HepG2 (cell line): ENCODE measurements at regions not wholly inside any gene's neighbourhood (a gene's known extent, or its start where the extent isn't known, plus 50 kb on each side); places are given as distances from the start of the nearest gene placed in this dataset.

Experiments used
- ATAC-seq: fragments of 200-7000 bp; cut with Tn5 transposase; 3 replicates; pipeline ENCODE4 v1.9.1; 2020; ENCODE audit warnings: mild to moderate bottlenecking, moderate library complexity
- BruUV-seq: library from RNA; stranded (reverse); fragments of 400-500 nt; replicated peaks from 2 replicates; lab custom pipeline; 2021; lab: Mats Ljungman, UMichigan
- CTCF ChIA-PET: fragments of 300-600 bp; formaldehyde crosslinking; extraction: SDS; loops from one replicate; lab custom pipeline; 2021; ENCODE audit warnings: low total read pairs, inconsistent platforms, low intra/inter-chr PET ratio; lab: Yijun Ruan, JAX
- POLR2A ChIA-PET: fragments of 350-600 bp; sonication (Branson Sonifier 250); formaldehyde crosslinking; loops from one replicate; lab custom pipeline; 2020; ENCODE audit warnings: antibody characterized with exemption, inconsistent platforms; lab: Yijun Ruan, JAX
- DNase-seq: peaks from one replicate; pipeline ENCODE4 v3.0.0-alpha.2; 2015; ENCODE audit warnings: low spot score
- FAIRE-seq: peaks from 3 replicates; lab custom pipeline; 2011; peaks lifted over from hg19 to GRCh38; lab: Jason Lieb, UNC
- H2AFZ ChIP-seq: one replicate; pipeline ENCODE4 v1.6.1; 2011; ENCODE audit warnings: low read length, inconsistent platforms
- H3K27ac ChIP-seq: fragments of 300-600 bp; 3 replicates; pipeline ENCODE4 v1.8.0; 2011; ENCODE audit warnings: mixed run types, mild to moderate bottlenecking, mixed read lengths, low read length, inconsistent platforms; ENCODE audit not compliant: insufficient read depth; ENCODE audit errors: extremely low read length
- H3K27me3 ChIP-seq, 2 experiments: fragments of 200-600 bp in 1 of 2; 2 replicates in 1 of 2; 3 replicates in 1 of 2; pipeline versions ENCODE4 v1.6.0 to v1.8.0; 2011; ENCODE audit warnings: low read length in 2 of 2, mild to moderate bottlenecking in 2 of 2, moderate library complexity in 2 of 2, inconsistent platforms in 1 of 2; ENCODE audit not compliant: insufficient read depth in 2 of 2, control insufficient read depth in 1 of 2
- H3K36me3 ChIP-seq, 2 experiments: fragments of 200-600 bp in 1 of 2; replicated peaks in 1 of 2; 2 replicates in 1 of 2; 3 replicates in 1 of 2; pipeline versions ENCODE4 v1.5.1 to v1.8.0; 2011; ENCODE audit warnings: low read length in 2 of 2, inconsistent platforms in 1 of 2; ENCODE audit not compliant: insufficient read depth in 2 of 2, control insufficient read depth in 1 of 2
- H3K4me1 ChIP-seq: 2 replicates; pipeline ENCODE4 v1.5.1; 2012; ENCODE audit warnings: low read length, inconsistent platforms; ENCODE audit not compliant: insufficient read depth
- H3K4me2 ChIP-seq: 2 replicates; pipeline ENCODE4 v1.6.0; 2011; ENCODE audit warnings: low read depth, low read length, inconsistent platforms
- H3K4me3 ChIP-seq, 3 experiments: fragments of 200-600 bp in 1 of 3; sonication (generic), shearing (Covaris generic) in 1 of 3; replicated peaks in 1 of 3; 2 replicates each; pipeline ENCODE4 v1.5.1; 2011 to 2016; ENCODE audit warnings: low read length in 3 of 3, inconsistent platforms in 2 of 3, low read depth in 2 of 3, mild to moderate bottlenecking in 2 of 3, control low read depth in 1 of 3, mixed read lengths in 1 of 3; ENCODE audit not compliant: insufficient read depth in 1 of 3
- H3K79me2 ChIP-seq: one replicate; pipeline ENCODE4 v1.6.1; 2011; ENCODE audit warnings: low read length, inconsistent platforms; ENCODE audit not compliant: insufficient read depth
- H3K9ac ChIP-seq: 2 replicates; pipeline ENCODE4 v1.6.0; 2011; ENCODE audit warnings: mild to moderate bottlenecking, low read depth, low read length, inconsistent platforms; ENCODE audit not compliant: insufficient read depth
- H3K9me3 ChIP-seq: 2 replicates; pipeline ENCODE4 v1.5.1; 2012; ENCODE audit warnings: mild to moderate bottlenecking, low read length
- H4K20me1 ChIP-seq: 2 replicates; pipeline ENCODE4 v1.6.0; 2011; ENCODE audit warnings: inconsistent platforms, mild to moderate bottlenecking, low read length, moderate library complexity; ENCODE audit not compliant: insufficient read depth
- CREB1 ChIP-seq, 2 experiments: fragments of 450-650 bp in 1 of 2; IDR thresholded peaks; 2 replicates each; pipeline ENCODE4 v1.6.1; 2016 to 2017; ENCODE audit warnings: control low read depth in 1 of 2, mild to moderate bottlenecking in 1 of 2, missing compliant biosample characterization in 1 of 2, missing genetic modification characterization in 1 of 2
- GLI4 ChIP-seq: sonication (generic); formaldehyde crosslinking; IDR thresholded peaks from 2 replicates; pipeline ENCODE4 v1.5.1; 2020; ENCODE audit warnings: missing genetic modification reagents, mild to moderate bottlenecking, moderate library complexity, borderline replicate concordance
- NFIC ChIP-seq: IDR thresholded peaks from 2 replicates; pipeline ENCODE4 v1.6.1; 2012; ENCODE audit warnings: mild to moderate bottlenecking, low read length, inconsistent platforms
- ONECUT2 ChIP-seq: sonication (generic); formaldehyde crosslinking; IDR thresholded peaks from 2 replicates; pipeline ENCODE4 v1.4.0; 2020; ENCODE audit warnings: missing genetic modification reagents
- SALL1 ChIP-seq: sonication (generic); formaldehyde crosslinking; IDR thresholded peaks from 2 replicates; pipeline ENCODE4 v1.8.0; 2022; ENCODE audit warnings: mild to moderate bottlenecking, missing genetic modification reagents
- SCMH1 ChIP-seq: sonication (generic); formaldehyde crosslinking; IDR thresholded peaks from 2 replicates; pipeline ENCODE4 v1.9.0; 2021; ENCODE audit warnings: missing genetic modification reagents, mild to moderate bottlenecking, borderline replicate concordance
- SMAD1 ChIP-seq: sonication (generic); formaldehyde crosslinking; IDR thresholded peaks from 2 replicates; pipeline ENCODE4 v1.4.0; 2020; ENCODE audit warnings: missing genetic modification reagents, low read depth, mild to moderate bottlenecking, borderline replicate concordance
- ZNF75D ChIP-seq: sonication (generic); formaldehyde crosslinking; IDR thresholded peaks from 2 replicates; pipeline ENCODE4 v1.8.1; 2023; ENCODE audit warnings: missing genetic modification reagents, mild to moderate bottlenecking, borderline replicate concordance
- WGBS: methylation state at CpG from one replicate; pipeline ENCODE4 v1.1.6; 2017; ENCODE audit warnings: low lambda C conversion rate; 5-methylcytosine and 5-hydroxymethylcytosine counted together
- in situ Hi-C: cut with HindIII; loops from 2 replicates; pipeline ENCODE4 v1.10.0; 2017; ENCODE audit warnings: low pct_unique_long_range_greater_than_20kb; ENCODE audit not compliant: extremely low pct_ligation_motif_present
- intact Hi-C: fragments of 100-400 bp; cut with micrococcal nuclease; formaldehyde crosslinking; loops from one replicate; pipeline ENCODE4 v1.10.0; 2022; ENCODE audit not compliant: unreplicated experiment
- TF ChIP-seq, protein P1 (sequence below): sonication (generic); formaldehyde crosslinking; conservative IDR thresholded peaks from 2 replicates; pipeline ENCODE4 v1.8.1; 2023; ENCODE audit warnings: missing genetic modification reagents
- TF ChIP-seq, protein P2 (sequence below): sonication (generic); formaldehyde crosslinking; IDR thresholded peaks from 2 replicates; pipeline ENCODE4 v1.4.0; 2020; ENCODE audit warnings: low read depth, mild to moderate bottlenecking, missing genetic modification reagents
- TF ChIP-seq, protein P3 (sequence below): sonication (generic); formaldehyde crosslinking; IDR thresholded peaks from 2 replicates; pipeline ENCODE4 v1.4.0; 2020; ENCODE audit warnings: missing genetic modification reagents

- TF ChIP-seq, protein P1, sequence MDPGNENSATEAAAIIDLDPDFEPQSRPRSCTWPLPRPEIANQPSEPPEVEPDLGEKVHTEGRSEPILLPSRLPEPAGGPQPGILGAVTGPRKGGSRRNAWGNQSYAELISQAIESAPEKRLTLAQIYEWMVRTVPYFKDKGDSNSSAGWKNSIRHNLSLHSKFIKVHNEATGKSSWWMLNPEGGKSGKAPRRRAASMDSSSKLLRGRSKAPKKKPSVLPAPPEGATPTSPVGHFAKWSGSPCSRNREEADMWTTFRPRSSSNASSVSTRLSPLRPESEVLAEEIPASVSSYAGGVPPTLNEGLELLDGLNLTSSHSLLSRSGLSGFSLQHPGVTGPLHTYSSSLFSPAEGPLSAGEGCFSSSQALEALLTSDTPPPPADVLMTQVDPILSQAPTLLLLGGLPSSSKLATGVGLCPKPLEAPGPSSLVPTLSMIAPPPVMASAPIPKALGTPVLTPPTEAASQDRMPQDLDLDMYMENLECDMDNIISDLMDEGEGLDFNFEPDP (CRISPR knock-in tag) = no peak
- TF ChIP-seq CREB1 (IDR thresholded peaks at IDR 0.05) = no peak
- TF ChIP-seq CREB1 (CRISPR knock-in tag; IDR thresholded peaks at IDR 0.05) = no peak
- no peak for TF ChIP-seq ZNF75D (CRISPR knock-in tag)
Measured at GRCh38 chr19:30640252-30640965, 268.2 kb downstream of the ZNF536 start (continued).

GRCh38 chr19:30638889-30639288 is 266.7 kb downstream of the ZNF536 start:
- no peaks in the 10 kb centered on the region for H3K79me2 ChIP-seq
- DNase-seq = no peak
- no peak overlapping the region for H3K27ac ChIP-seq
- 34% methylated on average over 4 of the region's 4 CpGs for WGBS
- BruUV-seq = no TSS peak
- peaks cover 0 to 3% of the 10 kb centered on the region in 2 experiments; a peak in 1 of 5 replicates for H3K27me3 ChIP-seq
- TF ChIP-seq ONECUT2 (CRISPR knock-in tag) (no peak), SALL1 (CRISPR knock-in tag) (no peak), NFIC (no peak), SMAD1 (no peak), SCMH1 (no peak), GLI4 (CRISPR knock-in tag) (no peak)
- TF ChIP-seq, protein P2, sequence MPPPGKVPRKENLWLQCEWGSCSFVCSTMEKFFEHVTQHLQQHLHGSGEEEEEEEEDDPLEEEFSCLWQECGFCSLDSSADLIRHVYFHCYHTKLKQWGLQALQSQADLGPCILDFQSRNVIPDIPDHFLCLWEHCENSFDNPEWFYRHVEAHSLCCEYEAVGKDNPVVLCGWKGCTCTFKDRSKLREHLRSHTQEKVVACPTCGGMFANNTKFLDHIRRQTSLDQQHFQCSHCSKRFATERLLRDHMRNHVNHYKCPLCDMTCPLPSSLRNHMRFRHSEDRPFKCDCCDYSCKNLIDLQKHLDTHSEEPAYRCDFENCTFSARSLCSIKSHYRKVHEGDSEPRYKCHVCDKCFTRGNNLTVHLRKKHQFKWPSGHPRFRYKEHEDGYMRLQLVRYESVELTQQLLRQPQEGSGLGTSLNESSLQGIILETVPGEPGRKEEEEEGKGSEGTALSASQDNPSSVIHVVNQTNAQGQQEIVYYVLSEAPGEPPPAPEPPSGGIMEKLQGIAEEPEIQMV (CRISPR knock-in tag) = no peak
- TF ChIP-seq, protein P3, sequence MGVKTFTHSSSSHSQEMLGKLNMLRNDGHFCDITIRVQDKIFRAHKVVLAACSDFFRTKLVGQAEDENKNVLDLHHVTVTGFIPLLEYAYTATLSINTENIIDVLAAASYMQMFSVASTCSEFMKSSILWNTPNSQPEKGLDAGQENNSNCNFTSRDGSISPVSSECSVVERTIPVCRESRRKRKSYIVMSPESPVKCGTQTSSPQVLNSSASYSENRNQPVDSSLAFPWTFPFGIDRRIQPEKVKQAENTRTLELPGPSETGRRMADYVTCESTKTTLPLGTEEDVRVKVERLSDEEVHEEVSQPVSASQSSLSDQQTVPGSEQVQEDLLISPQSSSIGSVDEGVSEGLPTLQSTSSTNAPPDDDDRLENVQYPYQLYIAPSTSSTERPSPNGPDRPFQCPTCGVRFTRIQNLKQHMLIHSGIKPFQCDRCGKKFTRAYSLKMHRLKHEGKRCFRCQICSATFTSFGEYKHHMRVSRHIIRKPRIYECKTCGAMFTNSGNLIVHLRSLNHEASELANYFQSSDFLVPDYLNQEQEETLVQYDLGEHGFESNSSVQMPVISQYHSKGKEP (CRISPR knock-in tag) = no peak
- H2AFZ ChIP-seq = no peak overlapping the region
- no peak for ATAC-seq
- no peak for FAIRE-seq
- CTCF ChIA-PET = no interaction called here
- no peak overlapping the region for H3K9ac ChIP-seq
- intact Hi-C loops = no loop called here
- H3K4me3 ChIP-seq = no peak overlapping the region
- no peaks in the 10 kb centered on the region for H3K4me1 ChIP-seq
- in situ Hi-C loops = no loop called here
- H3K36me3 ChIP-seq = no peaks in the 10 kb centered on the region
- H4K20me1 ChIP-seq = no peaks in the 10 kb centered on the region
- POLR2A ChIA-PET = no interaction called here
- H3K9me3 ChIP-seq = no peaks in the 10 kb centered on the region
- no peak overlapping the region for H3K4me2 ChIP-seq
